Tibial nerve (tissue), 4 donors: ENCODE measurements at regions not wholly inside any gene's neighbourhood (a gene's known extent, or its start where the extent isn't known, plus 50 kb on each side); places are given as distances from the start of the nearest gene placed in this dataset.
"Not testable (repeated sequence)": the region's sequence is repeated elsewhere in the genome, so short reads cannot be mapped to it uniquely, and the experiment has no call there.

ENCODE experiments used
- DNase-seq, 2 donors: peaks; one replicate each; pipeline ENCODE4 v3.0.0-alpha.2; 2019; ENCODE audit warnings: low spot score in 2 of 2
- H3K27ac ChIP-seq, 4 donors: fragments of 200-600 bp; sonication (generic) in 3 of 4; one replicate each; pipeline ENCODE4 v1.5.1; 2017 to 2019; ENCODE audit warnings: mild to moderate bottlenecking in 1 of 4
- H3K27me3 ChIP-seq, 2 donors: fragments of 200-600 bp; sonication (generic) in 1 of 2; one replicate each; pipeline versions ENCODE4 v1.5.1 to v1.6.0; 2017 to 2019
- H3K36me3 ChIP-seq, 3 donors: fragments of 200-600 bp; sonication (generic); one replicate each; pipeline ENCODE4 v1.5.1; 2018 to 2019
- H3K4me1 ChIP-seq, 4 donors: fragments of 200-600 bp; sonication (generic) in 3 of 4; one replicate each; pipeline ENCODE4 v1.5.1; 2017 to 2019
- H3K4me3 ChIP-seq, 4 donors: fragments of 200-600 bp; sonication (generic) in 3 of 4; one replicate each; pipeline ENCODE4 v1.5.1; 2017 to 2019; ENCODE audit warnings: mild to moderate bottlenecking in 1 of 4, moderate library complexity in 1 of 4
- H3K9me3 ChIP-seq, 4 donors: fragments of 200-600 bp; sonication (generic) in 3 of 4; one replicate each; pipeline ENCODE4 v1.5.1; 2017 to 2019
- EP300 ChIP-seq, 2 donors: sonication (generic); formaldehyde crosslinking; IDR thresholded peaks; one replicate each; pipeline ENCODE4 v1.6.1; 2017; ENCODE audit warnings: antibody characterized with exemption in 2 of 2, mild to moderate bottlenecking in 1 of 2
- POLR2A ChIP-seq, 2 donors: fragments of 450-650 bp; IDR thresholded peaks; one replicate each; pipeline ENCODE4 v1.6.1; 2017; ENCODE audit warnings: antibody characterized with exemption in 2 of 2, mild to moderate bottlenecking in 2 of 2, moderate library complexity in 2 of 2
- WGBS, 2 donors: methylation state at CpG; one replicate each; pipeline ENCODE4 v1.1.5; 2018; 5-methylcytosine and 5-hydroxymethylcytosine counted together
- TF ChIP-seq, protein P1 (sequence below), 5 experiments: fragments of 200-600 bp in 3 of 5; fragments of 450-650 bp in 2 of 5; sonication (generic) in 3 of 5; IDR thresholded peaks; one replicate each; pipeline ENCODE4 v1.5.1; 2016 to 2019; ENCODE audit warnings: antibody characterized with exemption in 5 of 5, mild to moderate bottlenecking in 3 of 5, moderate library complexity in 2 of 5

DNA sequence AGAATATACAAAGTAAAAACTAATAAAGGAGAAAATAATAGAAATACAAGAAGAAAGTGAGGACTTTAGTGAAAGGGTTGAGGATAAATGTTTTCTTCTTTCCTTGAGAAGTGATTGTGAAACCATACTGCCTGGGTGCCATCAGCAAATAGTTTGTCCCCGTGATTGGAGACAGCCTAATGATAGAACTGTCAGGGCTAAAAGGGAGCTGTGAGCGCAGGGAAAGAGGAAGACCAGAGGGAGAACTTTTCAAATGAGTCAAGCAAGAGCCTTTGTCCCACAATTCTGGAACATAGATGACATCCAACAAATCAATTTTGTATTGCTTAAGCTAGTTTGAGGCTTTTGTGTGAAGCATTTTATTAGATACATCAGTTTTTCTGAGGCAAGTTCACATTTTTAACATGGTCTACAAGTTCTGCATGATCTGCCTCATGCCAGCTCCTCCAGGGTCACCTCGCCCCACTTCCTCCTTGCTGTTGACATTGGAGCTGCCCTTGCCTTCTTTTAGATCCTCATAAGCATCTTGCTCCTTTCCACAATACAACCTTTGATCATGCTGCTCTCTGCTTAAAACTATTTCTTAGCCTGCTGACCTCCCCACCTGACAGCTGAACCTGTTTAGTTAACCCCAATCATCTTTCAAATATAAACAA, 213.4 kb upstream of the REG3G start:
- 76 to 78% methylated on average over 3 of the region's 3 CpGs for WGBS, 2 donors
- no peak overlapping the region for H3K4me3 ChIP-seq
- H3K9me3 ChIP-seq, result no peaks in the 10 kb centered on the region
- no peaks in the 10 kb centered on the region for H3K36me3 ChIP-seq
- H3K27me3 ChIP-seq, result no peaks in the 10 kb centered on the region
- H3K27ac ChIP-seq, result no peak overlapping the region
- DNase-seq, result no peak
- TF ChIP-seq POLR2A (IDR thresholded peaks at IDR 0.05), result no peak
- TF ChIP-seq, protein P1, sequence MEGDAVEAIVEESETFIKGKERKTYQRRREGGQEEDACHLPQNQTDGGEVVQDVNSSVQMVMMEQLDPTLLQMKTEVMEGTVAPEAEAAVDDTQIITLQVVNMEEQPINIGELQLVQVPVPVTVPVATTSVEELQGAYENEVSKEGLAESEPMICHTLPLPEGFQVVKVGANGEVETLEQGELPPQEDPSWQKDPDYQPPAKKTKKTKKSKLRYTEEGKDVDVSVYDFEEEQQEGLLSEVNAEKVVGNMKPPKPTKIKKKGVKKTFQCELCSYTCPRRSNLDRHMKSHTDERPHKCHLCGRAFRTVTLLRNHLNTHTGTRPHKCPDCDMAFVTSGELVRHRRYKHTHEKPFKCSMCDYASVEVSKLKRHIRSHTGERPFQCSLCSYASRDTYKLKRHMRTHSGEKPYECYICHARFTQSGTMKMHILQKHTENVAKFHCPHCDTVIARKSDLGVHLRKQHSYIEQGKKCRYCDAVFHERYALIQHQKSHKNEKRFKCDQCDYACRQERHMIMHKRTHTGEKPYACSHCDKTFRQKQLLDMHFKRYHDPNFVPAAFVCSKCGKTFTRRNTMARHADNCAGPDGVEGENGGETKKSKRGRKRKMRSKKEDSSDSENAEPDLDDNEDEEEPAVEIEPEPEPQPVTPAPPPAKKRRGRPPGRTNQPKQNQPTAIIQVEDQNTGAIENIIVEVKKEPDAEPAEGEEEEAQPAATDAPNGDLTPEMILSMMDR (IDR thresholded peaks at IDR 0.05), result no peak
- no peak for TF ChIP-seq EP300 (IDR thresholded peaks at IDR 0.05)
- H3K4me1 ChIP-seq, result no peaks in the 10 kb centered on the region

DNA sequence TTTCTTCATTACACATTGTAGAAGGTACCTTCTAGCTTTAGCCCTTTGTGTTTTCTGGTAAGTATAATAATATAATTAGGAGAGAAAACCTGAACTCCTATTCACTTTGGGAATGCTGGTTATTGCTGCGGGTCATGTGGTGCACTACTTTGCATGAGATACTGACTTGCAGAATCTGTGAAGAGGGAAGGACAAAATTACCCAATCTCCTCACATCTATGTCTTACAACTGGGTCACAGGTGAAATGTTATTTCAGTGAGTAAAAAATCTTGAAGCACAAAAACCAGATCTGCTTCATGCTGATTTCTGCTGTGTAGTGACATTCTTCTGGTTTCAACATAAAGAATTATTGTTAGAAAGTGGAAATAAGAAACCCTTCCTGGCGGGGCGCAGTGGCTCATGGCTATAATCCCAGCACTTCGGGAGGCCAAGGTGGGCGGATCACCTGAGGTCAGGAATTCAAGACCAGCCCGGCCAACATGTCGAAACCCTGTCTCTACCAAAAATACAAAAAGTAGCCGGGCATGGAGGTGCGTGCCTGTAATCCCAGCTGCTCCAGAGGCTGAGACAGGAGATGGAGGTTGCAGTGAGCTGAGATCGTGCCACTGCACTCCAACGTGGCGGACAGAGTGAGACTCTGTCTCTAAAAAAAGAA, 211.0 kb upstream of the REG3G start:
- 78 to 84% methylated on average over 12 of the region's 12 CpGs for WGBS, 2 donors
- H3K27me3 ChIP-seq, result no peaks in the 10 kb centered on the region
- TF ChIP-seq, protein P1 (IDR thresholded peaks at IDR 0.05), result no peak
- TF ChIP-seq EP300 (IDR thresholded peaks at IDR 0.05) (no peak), POLR2A (IDR thresholded peaks at IDR 0.05) (no peak)
- no peaks in the 10 kb centered on the region for H3K4me1 ChIP-seq
- H3K4me3 ChIP-seq, result no peak overlapping the region
- H3K9me3 ChIP-seq, result no peaks in the 10 kb centered on the region
- H3K36me3 ChIP-seq, result no peaks in the 10 kb centered on the region
- no peak for DNase-seq
- H3K27ac ChIP-seq, result no peak overlapping the region

DNA sequence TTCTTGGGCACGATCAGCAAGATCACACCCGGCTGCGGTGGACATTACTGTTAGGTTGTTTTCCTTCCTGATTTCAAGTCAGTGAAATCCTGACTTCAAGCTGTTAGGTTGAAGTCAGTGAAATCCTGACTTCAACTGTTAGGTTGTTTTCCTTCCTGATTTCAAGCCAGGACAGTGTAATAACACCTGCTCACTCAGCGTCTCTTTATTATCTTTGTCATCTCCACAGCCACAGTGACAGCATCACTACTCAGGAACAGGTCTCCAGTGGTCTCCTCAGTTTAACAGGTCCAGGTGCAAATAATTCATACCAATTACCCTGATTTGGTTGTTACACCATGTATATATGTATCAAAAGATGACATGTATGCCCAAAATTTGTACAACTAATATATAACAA, 208.1 kb upstream of the REG3G start:
- Histone ChIP-seq H3K27me3 (no peaks in the 10 kb centered on the region), H3K4me1 (no peaks in the 10 kb centered on the region), H3K9me3 (no peaks in the 10 kb centered on the region), H3K4me3 (no peak overlapping the region), H3K27ac (no peak overlapping the region), H3K36me3 (no peaks in the 10 kb centered on the region)
- DNase-seq, result no peak
- 77 to 89% methylated on average over 4 of the region's 4 CpGs for WGBS, 2 donors
- TF ChIP-seq POLR2A (IDR thresholded peaks at IDR 0.05) (no peak), EP300 (IDR thresholded peaks at IDR 0.05) (no peak)
- TF ChIP-seq, protein P1 (IDR thresholded peaks at IDR 0.05), result no peak

DNA sequence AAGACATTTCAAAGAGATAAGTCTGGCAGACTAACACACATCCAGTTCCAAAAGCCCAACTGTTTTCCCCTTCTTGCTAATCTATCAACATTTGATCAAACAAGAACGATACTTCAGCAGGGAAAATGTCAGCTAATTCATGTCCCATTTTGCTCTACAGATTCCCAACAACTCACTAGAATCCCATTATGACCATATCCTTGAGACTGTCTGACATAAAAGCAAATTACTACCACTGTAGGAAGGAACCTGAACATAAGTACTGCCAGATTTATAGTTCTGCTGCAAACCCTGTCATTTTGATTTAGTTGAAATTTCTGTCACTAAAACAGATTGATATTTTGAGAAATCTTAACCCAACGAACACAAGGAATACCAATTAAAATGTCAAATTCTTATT, 193.0 kb upstream of the REG3G start:
- H3K27ac ChIP-seq, result no peak overlapping the region
- no peaks in the 10 kb centered on the region for H3K36me3 ChIP-seq
- no peak for DNase-seq
- H3K4me1 ChIP-seq, result no peaks in the 10 kb centered on the region
- H3K9me3 ChIP-seq, result no peaks in the 10 kb centered on the region
- no peak for TF ChIP-seq POLR2A (IDR thresholded peaks at IDR 0.05)
- TF ChIP-seq, protein P1 (IDR thresholded peaks at IDR 0.05), result no peak
- no peak for TF ChIP-seq EP300 (IDR thresholded peaks at IDR 0.05)
- WGBS, 2 donors, result 61 to 64% methylated on average over 2 of the region's 2 CpGs
- no peak overlapping the region for H3K4me3 ChIP-seq
- no peaks in the 10 kb centered on the region for H3K27me3 ChIP-seq

DNA sequence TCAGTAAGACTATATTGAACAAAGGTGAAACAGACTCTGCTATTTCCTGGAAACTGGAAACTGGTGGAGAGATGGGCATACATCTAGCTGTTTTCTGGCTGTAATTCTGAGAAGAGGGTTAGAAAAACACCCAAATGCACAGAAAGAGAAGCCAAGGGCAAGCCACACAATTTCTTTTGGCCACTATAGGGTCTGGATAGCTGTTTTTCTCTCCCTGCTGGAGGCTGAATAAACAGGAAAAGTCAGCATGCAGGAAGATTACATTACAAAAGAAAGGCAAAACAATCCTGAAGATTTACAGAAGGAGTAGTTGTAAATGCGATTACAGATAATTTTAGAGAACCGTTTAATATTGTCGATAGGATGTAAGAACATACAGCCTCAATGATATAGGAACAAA, 186.2 kb upstream of the REG3G start:
- DNase-seq, result no peak
- H3K4me3 ChIP-seq, result no peak overlapping the region
- 11 to 18% methylated on average over 3 of the region's 3 CpGs for WGBS, 2 donors
- no peak for TF ChIP-seq POLR2A (IDR thresholded peaks at IDR 0.05)
- TF ChIP-seq, protein P1 (IDR thresholded peaks at IDR 0.05), result no peak
- no peak for TF ChIP-seq EP300 (IDR thresholded peaks at IDR 0.05)
- no peaks in the 10 kb centered on the region for H3K27me3 ChIP-seq
- H3K9me3 ChIP-seq, result no peaks in the 10 kb centered on the region
- no peaks in the 10 kb centered on the region for H3K36me3 ChIP-seq
- H3K4me1 ChIP-seq, result no peaks in the 10 kb centered on the region
- no peak overlapping the region for H3K27ac ChIP-seq

DNA sequence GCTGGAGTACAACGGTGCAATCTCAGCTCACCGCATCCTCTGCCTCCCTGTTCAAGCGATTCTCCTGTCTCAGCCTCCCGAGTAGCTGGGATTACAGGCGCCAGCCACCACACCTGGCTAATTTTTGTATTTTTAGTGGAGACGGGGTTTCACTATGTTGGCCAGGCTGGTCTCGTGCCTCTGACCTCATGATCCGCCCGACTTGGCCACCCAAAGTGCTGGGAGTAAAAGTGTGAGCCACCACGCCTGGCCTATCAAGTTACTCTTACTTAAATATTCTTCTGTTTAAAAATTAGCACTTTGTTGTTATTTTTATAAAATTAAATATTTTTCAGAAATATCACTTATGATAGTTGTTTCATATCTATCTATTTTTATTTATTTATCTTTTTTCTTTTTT, 185.2 kb upstream of the REG3G start:
- H3K9me3 ChIP-seq, H3K4me1 ChIP-seq: not testable (repeated sequence)
- 93 to 96% methylated on average over 10 of the region's 10 CpGs for WGBS, 2 donors

More for the DNA sequence above, 185.2 kb upstream of the REG3G start:
- H3K36me3 ChIP-seq, H3K27ac ChIP-seq, H3K4me3 ChIP-seq, H3K27me3 ChIP-seq, DNase-seq: not testable (repeated sequence)
